Trophoblast cell (in vitro differentiated cells and primary cell): ENCODE measurements at regions not wholly inside any gene's neighbourhood (a gene's known extent, or its start where the extent isn't known, plus 50 kb on each side); places are given as distances from the start of the nearest gene placed in this dataset.

Experiments
- DNase-seq, 2 donors: peaks; one replicate each; pipeline ENCODE4 v3.0.0-alpha.2; 2016
- H2AFZ ChIP-seq: 2 replicates; pipeline ENCODE4 v1.6.1; 2013; ENCODE audit warnings: low read length, moderate library complexity, mild to moderate bottlenecking; ENCODE audit not compliant: insufficient read depth, poor library complexity
- H2AK5ac ChIP-seq: 2 replicates; pipeline ENCODE4 v1.6.1; 2013; ENCODE audit warnings: mild to moderate bottlenecking, low read length
- H2BK120ac ChIP-seq: 2 replicates; pipeline ENCODE4 v1.6.1; 2013; ENCODE audit warnings: low read length, mild to moderate bottlenecking, moderate library complexity; ENCODE audit not compliant: insufficient read depth, poor library complexity
- H2BK12ac ChIP-seq: 2 replicates; pipeline ENCODE4 v1.6.1; 2013; ENCODE audit warnings: mild to moderate bottlenecking, low read length, moderate library complexity
- H2BK5ac ChIP-seq: 2 replicates; pipeline ENCODE4 v1.6.1; 2013; ENCODE audit warnings: low read length, low read depth, moderate library complexity, mild to moderate bottlenecking; ENCODE audit not compliant: poor library complexity
- H3K14ac ChIP-seq: 2 replicates; pipeline ENCODE4 v1.6.1; 2013; ENCODE audit warnings: mild to moderate bottlenecking, low read length
- H3K18ac ChIP-seq: 2 replicates; pipeline ENCODE4 v1.6.1; 2013; ENCODE audit warnings: mild to moderate bottlenecking, low read length
- H3K23ac ChIP-seq: 2 replicates; pipeline ENCODE4 v1.6.1; 2013; ENCODE audit warnings: low read length
- H3K27ac ChIP-seq: 2 replicates; pipeline ENCODE4 v1.5.1; 2013; ENCODE audit warnings: low read depth, mild to moderate bottlenecking, inconsistent platforms, low read length, moderate library complexity
- H3K27me3 ChIP-seq: 2 replicates; pipeline ENCODE4 v1.6.1; 2013; ENCODE audit warnings: inconsistent platforms, mild to moderate bottlenecking, low read length, moderate library complexity; ENCODE audit not compliant: insufficient read depth
- H3K36me3 ChIP-seq, 2 experiments: 1 replicate in 1 of 2; 2 replicates in 1 of 2; pipeline ENCODE4 v1.6.1; 2013; ENCODE audit warnings: low read length in 2 of 2, mild to moderate bottlenecking in 2 of 2, moderate library complexity in 1 of 2; ENCODE audit not compliant: insufficient read depth in 2 of 2, control insufficient read depth in 1 of 2
- H3K4ac ChIP-seq: 2 replicates; pipeline ENCODE4 v1.6.1; 2013; ENCODE audit warnings: low read depth, mild to moderate bottlenecking, low read length, moderate library complexity
- H3K4me1 ChIP-seq, 2 experiments: 1 replicate in 1 of 2; 2 replicates in 1 of 2; pipeline ENCODE4 v1.6.1; 2013; ENCODE audit warnings: low read length in 2 of 2, mild to moderate bottlenecking in 2 of 2, moderate library complexity in 1 of 2; ENCODE audit not compliant: insufficient read depth in 2 of 2, control insufficient read depth in 1 of 2
- H3K4me2 ChIP-seq: 2 replicates; pipeline ENCODE4 v1.6.1; 2013; ENCODE audit warnings: inconsistent platforms, mild to moderate bottlenecking, low read length, moderate library complexity
- H3K4me3 ChIP-seq: 2 replicates; pipeline ENCODE4 v1.5.1; 2013; ENCODE audit warnings: mild to moderate bottlenecking, low read depth, low read length, inconsistent platforms
- H3K79me1 ChIP-seq: one replicate; pipeline ENCODE4 v1.6.1; 2013; ENCODE audit warnings: low read length
- H3K79me2 ChIP-seq: 2 replicates; pipeline ENCODE4 v1.6.1; 2013; ENCODE audit warnings: low read length, mild to moderate bottlenecking; ENCODE audit not compliant: control insufficient read depth, insufficient read depth, poor library complexity
- H3K9ac ChIP-seq: 2 replicates; pipeline ENCODE4 v1.6.1; 2013; ENCODE audit warnings: mild to moderate bottlenecking, low read length
- H3K9me3 ChIP-seq: 2 replicates; pipeline ENCODE4 v1.6.1; 2013; ENCODE audit warnings: low read depth, mild to moderate bottlenecking, control low read depth, inconsistent platforms, low read length; ENCODE audit not compliant: insufficient read depth
- H4K12ac ChIP-seq: 2 replicates; pipeline ENCODE4 v1.6.1; 2013; ENCODE audit warnings: low read depth, mild to moderate bottlenecking, low read length, moderate library complexity
- H4K8ac ChIP-seq: 2 replicates; pipeline ENCODE4 v1.6.1; 2013; ENCODE audit warnings: low read depth, mild to moderate bottlenecking, low read length, moderate library complexity
- H4K91ac ChIP-seq: one replicate; pipeline ENCODE4 v1.6.1; 2013; ENCODE audit warnings: low read depth, mild to moderate bottlenecking, low read length, moderate library complexity
- WGBS: extraction: QIAGEN DNeasy Blood & Tissue Kit; methylation state at CpG from one replicate; pipeline ENCODE4 v1.1.7; 2013; ENCODE audit warnings: missing lambda C conversion rate; ENCODE audit not compliant: insufficient read length, insufficient coverage; ENCODE audit errors: extremely low coverage; 5-methylcytosine and 5-hydroxymethylcytosine counted together

DNA sequence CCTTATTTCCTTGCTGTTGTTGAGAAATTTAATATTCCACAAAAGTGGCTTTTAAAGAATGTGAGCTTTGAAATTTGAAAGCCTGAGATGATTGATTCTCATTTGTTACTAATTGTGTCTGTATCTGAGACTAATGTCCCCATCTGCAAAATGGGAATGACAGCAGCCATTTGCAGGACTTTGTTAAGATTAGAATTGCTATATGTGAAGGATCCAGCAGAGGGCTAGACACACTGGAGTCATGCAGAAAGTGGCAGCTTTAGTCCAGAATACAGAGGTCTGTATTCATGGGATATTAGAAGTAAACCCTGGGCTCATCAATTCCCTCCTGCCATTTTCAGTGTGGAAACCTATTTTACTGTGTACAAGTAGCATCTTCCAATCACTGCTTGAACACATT is 296.5 kb upstream of the GYPC start:
- no peaks in the 10 kb centered on the region for H3K36me3 ChIP-seq
- H3K27me3 ChIP-seq = no peaks in the 10 kb centered on the region
- no peak overlapping the region for H3K4ac ChIP-seq
- H4K91ac ChIP-seq = no peak overlapping the region
- no peak overlapping the region for H2BK5ac ChIP-seq
- no peak overlapping the region for H2AFZ ChIP-seq
- H3K79me2 ChIP-seq = no peaks in the 10 kb centered on the region
- H3K18ac ChIP-seq = no peak overlapping the region
- H2AK5ac ChIP-seq = no peak overlapping the region
- no peak overlapping the region for H3K4me3 ChIP-seq
- no peak overlapping the region for H2BK12ac ChIP-seq
- peak in 1 of 2 donors; percentile 36 for DNase-seq
- no peak overlapping the region for H4K8ac ChIP-seq
- H3K23ac ChIP-seq = no peak overlapping the region
- H3K4me1 ChIP-seq = no peaks in the 10 kb centered on the region
- H4K12ac ChIP-seq = no peak overlapping the region
- no peak overlapping the region for H2BK120ac ChIP-seq
- H3K27ac ChIP-seq = no peak overlapping the region
- H3K9me3 ChIP-seq = no peaks in the 10 kb centered on the region
- no peak overlapping the region for H3K9ac ChIP-seq
- no peak overlapping the region for H3K14ac ChIP-seq
- H3K4me2 ChIP-seq = no peak overlapping the region
- H3K79me1 ChIP-seq = no peaks in the 10 kb centered on the region

DNA sequence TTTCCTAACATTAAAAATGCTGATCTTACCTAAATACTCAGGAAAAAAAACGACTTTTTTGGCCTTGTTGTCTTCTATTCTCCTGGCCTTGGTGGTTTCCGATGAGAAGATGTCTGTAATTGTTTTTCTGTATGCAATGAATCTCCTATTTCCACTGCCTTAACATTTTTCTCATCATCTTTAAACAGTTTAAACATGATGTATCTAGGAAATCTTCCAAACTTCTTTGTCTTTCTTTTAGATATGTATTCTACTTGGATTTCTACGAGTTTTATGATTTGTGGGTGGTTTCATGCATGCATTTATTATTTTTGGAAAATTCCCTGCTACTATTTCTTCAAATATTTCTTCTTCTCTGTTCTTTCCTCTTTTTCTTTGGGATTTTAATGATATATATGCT is 288.6 kb upstream of the GYPC start:
- no peak overlapping the region for H2BK120ac ChIP-seq
- no peak overlapping the region for H3K4me3 ChIP-seq
- peaks cover 4% of the 10 kb centered on the region for H3K9me3 ChIP-seq
- WGBS = no CpG with 5 or more reads among the region's 3 CpGs
- H3K36me3 ChIP-seq = no peaks in the 10 kb centered on the region
- H2BK12ac ChIP-seq = no peak overlapping the region
- no peak overlapping the region for H2BK5ac ChIP-seq
- DNase-seq = no peak
- H4K12ac ChIP-seq = no peak overlapping the region
- H3K14ac ChIP-seq = no peak overlapping the region
- no peak overlapping the region for H3K23ac ChIP-seq
- H3K79me2 ChIP-seq = no peaks in the 10 kb centered on the region
- no peaks in the 10 kb centered on the region for H3K79me1 ChIP-seq
- no peaks in the 10 kb centered on the region for H3K27me3 ChIP-seq
- H4K8ac ChIP-seq = no peak overlapping the region
- no peak overlapping the region for H3K4ac ChIP-seq
- H3K4me2 ChIP-seq = no peak overlapping the region
- H3K4me1 ChIP-seq = no peaks in the 10 kb centered on the region
- H3K27ac ChIP-seq = no peak overlapping the region
- no peak overlapping the region for H4K91ac ChIP-seq
- H2AFZ ChIP-seq = no peak overlapping the region
- H3K18ac ChIP-seq = no peak overlapping the region
- H3K9ac ChIP-seq = no peak overlapping the region
- no peak overlapping the region for H2AK5ac ChIP-seq

DNA sequence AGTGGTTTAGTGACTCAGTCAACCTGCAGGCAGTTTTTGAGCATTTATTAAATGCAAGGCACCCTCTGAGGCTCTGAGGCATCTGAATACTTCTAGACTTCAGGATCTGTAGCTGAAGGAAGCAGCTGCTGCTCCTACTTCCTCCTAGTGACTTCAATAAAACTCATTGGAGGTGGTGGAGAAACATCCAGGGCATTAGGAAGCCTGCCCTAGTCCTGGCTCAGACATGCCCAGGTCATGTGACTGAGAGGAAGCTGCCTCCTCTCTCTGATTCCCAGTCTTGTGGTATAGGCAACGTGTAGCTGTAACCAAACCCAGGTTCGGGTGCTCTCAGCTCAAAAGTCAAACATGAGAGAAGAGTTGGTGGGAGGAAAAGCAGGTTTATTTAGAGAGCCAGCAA is 287.2 kb upstream of the GYPC start:
- Histone ChIP-seq H4K8ac (no peak overlapping the region), H3K18ac (no peak overlapping the region), H3K27ac (no peak overlapping the region), H2BK120ac (no peak overlapping the region), H2AK5ac (no peak overlapping the region), H4K91ac (no peak overlapping the region), H3K23ac (no peak overlapping the region), H3K27me3 (no peaks in the 10 kb centered on the region), H3K9me3 (peaks cover 8% of the 10 kb centered on the region), H3K9ac (no peak overlapping the region), H3K79me1 (no peaks in the 10 kb centered on the region), H2AFZ (no peak overlapping the region), H3K4me2 (no peak overlapping the region), H3K4me1 (no peaks in the 10 kb centered on the region), H2BK5ac (no peak overlapping the region), H2BK12ac (no peak overlapping the region), H3K14ac (no peak overlapping the region), H3K4me3 (no peak overlapping the region), H3K4ac (no peak overlapping the region), H4K12ac (no peak overlapping the region), H3K79me2 (no peaks in the 10 kb centered on the region), H3K36me3 (no peaks in the 10 kb centered on the region)
- no peak for DNase-seq
- WGBS = no CpG with 5 or more reads among the region's 2 CpGs

DNA sequence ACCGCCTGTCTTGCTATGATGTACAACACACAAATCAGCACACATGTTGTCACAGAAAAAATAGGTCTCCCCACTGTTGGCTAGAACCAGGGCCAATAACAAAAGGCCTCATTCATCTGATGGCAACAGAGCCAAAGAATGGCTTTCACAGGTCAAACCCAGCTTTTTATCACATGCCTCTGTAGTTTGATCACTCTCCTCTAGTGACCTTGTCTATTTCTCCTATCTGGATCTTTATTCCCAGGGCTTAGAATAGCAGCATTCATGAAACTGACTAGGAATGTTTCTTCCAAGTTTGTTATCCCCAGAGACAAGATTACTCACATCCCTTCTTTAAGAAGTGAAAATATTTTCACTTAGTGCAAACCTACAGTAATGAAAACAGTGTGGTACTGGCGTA is 285.8 kb upstream of the GYPC start:
- H3K23ac ChIP-seq = no peak overlapping the region
- H2AFZ ChIP-seq = no peak overlapping the region
- peaks cover 8% of the 10 kb centered on the region for H3K9me3 ChIP-seq
- no peak overlapping the region for H3K18ac ChIP-seq
- no peak overlapping the region for H2BK120ac ChIP-seq
- no peak overlapping the region for H4K12ac ChIP-seq
- no peak overlapping the region for H2AK5ac ChIP-seq
- H3K14ac ChIP-seq = no peak overlapping the region
- no peak overlapping the region for H3K4ac ChIP-seq
- no peak overlapping the region for H3K4me3 ChIP-seq
- no peaks in the 10 kb centered on the region for H3K79me1 ChIP-seq
- no peak for DNase-seq
- no peaks in the 10 kb centered on the region for H3K36me3 ChIP-seq
- H3K9ac ChIP-seq = no peak overlapping the region
- no peak overlapping the region for H3K4me2 ChIP-seq
- no peaks in the 10 kb centered on the region for H3K27me3 ChIP-seq
- H3K4me1 ChIP-seq = no peaks in the 10 kb centered on the region
- no peak overlapping the region for H4K91ac ChIP-seq
- H3K27ac ChIP-seq = no peak overlapping the region
- no peak overlapping the region for H2BK12ac ChIP-seq
- no peak overlapping the region for H2BK5ac ChIP-seq
- no CpG with 5 or more reads among the region's 2 CpGs for WGBS
- no peak overlapping the region for H4K8ac ChIP-seq
- H3K79me2 ChIP-seq = no peaks in the 10 kb centered on the region

DNA sequence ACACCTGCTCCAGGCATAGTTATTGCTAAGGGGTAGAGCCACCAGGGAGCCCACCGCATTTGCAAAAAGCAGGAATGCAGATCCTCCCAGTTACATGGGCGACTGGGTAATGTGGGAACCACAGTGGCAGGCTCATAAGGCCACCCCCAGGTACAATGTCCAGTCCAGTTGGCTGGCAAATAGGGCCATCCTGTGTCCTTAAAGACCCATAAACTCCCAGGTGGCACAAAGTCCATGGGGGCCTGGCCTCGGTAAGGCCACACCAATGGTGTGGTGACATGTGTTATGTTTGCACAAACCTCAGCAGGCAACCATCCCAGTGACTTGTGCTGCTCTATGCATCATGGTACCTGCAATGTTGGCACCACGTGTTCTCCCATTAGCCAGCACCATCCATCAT is 283.6 kb upstream of the GYPC start:
- H3K18ac ChIP-seq = no peak overlapping the region
- no peak overlapping the region for H2AK5ac ChIP-seq
- no peaks in the 10 kb centered on the region for H3K27me3 ChIP-seq
- no peak overlapping the region for H4K8ac ChIP-seq
- H3K14ac ChIP-seq = no peak overlapping the region
- no peaks in the 10 kb centered on the region for H3K79me2 ChIP-seq
- WGBS = no CpG with 5 or more reads among the region's 4 CpGs
- H3K27ac ChIP-seq = no peak overlapping the region
- no peak overlapping the region for H3K4me3 ChIP-seq
- H4K91ac ChIP-seq = no peak overlapping the region
- no peaks in the 10 kb centered on the region for H3K36me3 ChIP-seq
- no peak overlapping the region for H2AFZ ChIP-seq
- no peak overlapping the region for H3K4ac ChIP-seq
- H3K9me3 ChIP-seq = peaks cover 8% of the 10 kb centered on the region
- no peak overlapping the region for H4K12ac ChIP-seq
- H2BK5ac ChIP-seq = no peak overlapping the region
- H2BK120ac ChIP-seq = no peak overlapping the region
- no peaks in the 10 kb centered on the region for H3K79me1 ChIP-seq
- no peaks in the 10 kb centered on the region for H3K4me1 ChIP-seq
- H3K9ac ChIP-seq = no peak overlapping the region
- no peak overlapping the region for H3K4me2 ChIP-seq
- DNase-seq = no peak
- no peak overlapping the region for H2BK12ac ChIP-seq
- H3K23ac ChIP-seq = no peak overlapping the region
